H1 (cell line): ENCODE measurements at regions not wholly inside any gene's neighbourhood (a gene's known extent, or its start where the extent isn't known, plus 50 kb on each side); places are given as distances from the start of the nearest gene placed in this dataset.

Source experiments
- CTCF ChIA-PET: fragments of 300-600 bp; sonication (Branson Sonifier 250); formaldehyde crosslinking; loops from one replicate; lab custom pipeline; 2021; ENCODE audit not compliant: partially characterized antibody; lab: Charles Lee
- POLR2A ChIA-PET: fragments of 300-600 bp; sonication (Branson Sonifier 250); formaldehyde crosslinking; loops from one replicate; lab custom pipeline; 2021; ENCODE audit warnings: inconsistent platforms; ENCODE audit not compliant: partially characterized antibody; lab: Charles Lee
- DNase-seq, 2 experiments: peaks; one replicate each; pipeline versions ENCODE4 v3.0.0 to v3.0.0-alpha.2; 2010 to 2022; ENCODE audit warnings: low spot score in 2 of 2, low read depth in 1 of 2, mixed read lengths in 1 of 2
- FAIRE-seq: peaks from 2 replicates; lab custom pipeline; 2011; peaks lifted over from hg19 to GRCh38; lab: Jason Lieb, UNC
- H2AFZ ChIP-seq: 2 replicates; pipeline ENCODE4 v1.8.1; 2012; ENCODE audit warnings: low read length, inconsistent platforms
- H2AK5ac ChIP-seq: 2 replicates; pipeline ENCODE4 v1.6.1; 2013; ENCODE audit warnings: low read depth, low read length
- H2BK120ac ChIP-seq: replicated peaks from 2 replicates; pipeline ENCODE3; 2013; ENCODE audit warnings: low read depth, low read length, inconsistent platforms
- H2BK12ac ChIP-seq: 2 replicates; pipeline ENCODE4 v1.6.1; 2013; ENCODE audit warnings: low read depth, low read length
- H2BK15ac ChIP-seq: 2 replicates; pipeline ENCODE4 v1.6.1; 2013; ENCODE audit warnings: low read length
- H2BK20ac ChIP-seq: 2 replicates; pipeline ENCODE4 v1.6.1; 2013; ENCODE audit warnings: low read length
- H2BK5ac ChIP-seq: 2 replicates; pipeline ENCODE4 v1.6.1; 2013; ENCODE audit warnings: low read depth, low read length
- H3K14ac ChIP-seq: 2 replicates; pipeline ENCODE4 v1.6.1; 2013; ENCODE audit warnings: inconsistent platforms; ENCODE audit not compliant: insufficient read length
- H3K18ac ChIP-seq: 2 replicates; pipeline ENCODE4 v1.6.1; 2013; ENCODE audit warnings: low read length; ENCODE audit errors: extremely low read depth
- H3K23ac ChIP-seq: 2 replicates; pipeline ENCODE4 v1.6.1; 2013; ENCODE audit warnings: inconsistent platforms; ENCODE audit not compliant: insufficient read length
- H3K23me2 ChIP-seq: 2 replicates; pipeline ENCODE4 v1.6.1; 2013; ENCODE audit warnings: low read depth, low read length
- H3K27ac ChIP-seq: 2 replicates; pipeline ENCODE4 v1.6.1; 2011; ENCODE audit warnings: low read depth, low read length, inconsistent platforms
- H3K27me3 ChIP-seq, 4 experiments: replicated peaks in 1 of 4; 1 replicate in 1 of 4; 2 replicates in 3 of 4; pipeline versions ENCODE4 v1.6.1 to v1.8.1; 2011 to 2013; ENCODE audit warnings: low read length in 3 of 4, mild to moderate bottlenecking in 3 of 4, inconsistent platforms in 2 of 4, mixed read lengths in 2 of 4, moderate library complexity in 1 of 4; ENCODE audit not compliant: control insufficient read depth in 3 of 4, insufficient read depth in 3 of 4; ENCODE audit errors: extremely low read depth in 1 of 4
- H3K36me3 ChIP-seq, 4 experiments: 2 replicates each; pipeline versions ENCODE4 v1.6.1 to v1.8.1; 2011 to 2013; ENCODE audit warnings: mild to moderate bottlenecking in 4 of 4, low read length in 3 of 4, moderate library complexity in 2 of 4, control low read depth in 1 of 4, inconsistent platforms in 1 of 4; ENCODE audit not compliant: insufficient read depth in 4 of 4, control insufficient read depth in 2 of 4
- H3K4ac ChIP-seq: replicated peaks from 2 replicates; pipeline ENCODE3; 2013; ENCODE audit warnings: low read length, low read depth, mixed read lengths, inconsistent platforms; ENCODE audit not compliant: insufficient read length
- H3K4me1 ChIP-seq, 4 experiments: replicated peaks in 1 of 4; 1 replicate in 1 of 4; 2 replicates in 3 of 4; pipeline versions ENCODE4 v1.6.1 to v1.8.1; 2011 to 2013; ENCODE audit warnings: low read length in 3 of 4, inconsistent platforms in 2 of 4, mixed read lengths in 1 of 4; ENCODE audit not compliant: insufficient read depth in 4 of 4, control insufficient read depth in 3 of 4
- H3K4me2 ChIP-seq, 2 experiments: 2 replicates each; pipeline versions ENCODE4 v1.6.1 to v1.8.1; 2011 to 2013; ENCODE audit warnings: low read depth in 2 of 2, low read length in 2 of 2, control low read depth in 1 of 2, inconsistent platforms in 1 of 2, mild to moderate bottlenecking in 1 of 2; ENCODE audit not compliant: insufficient read depth in 1 of 2
- H3K4me3 ChIP-seq, 4 experiments: fragments of 200-600, 300-600 bp in 1 of 4; sonication (generic), shearing (Covaris generic), sonication (Bioruptor Twin) in 1 of 4; 2 replicates each; pipeline versions ENCODE4 v1.5.1 to v1.8.1; 2011 to 2016; ENCODE audit warnings: low read length in 4 of 4, low read depth in 3 of 4, control low read depth in 2 of 4, inconsistent platforms in 2 of 4, mild to moderate bottlenecking in 2 of 4, mixed read lengths in 1 of 4, moderate library complexity in 1 of 4; ENCODE audit not compliant: insufficient read depth in 2 of 4; ENCODE audit errors: extremely low read depth in 1 of 4
- H3K56ac ChIP-seq: replicated peaks from 2 replicates; pipeline ENCODE3; 2013; ENCODE audit warnings: low read depth, mild to moderate bottlenecking, mixed read lengths, low read length, inconsistent platforms; ENCODE audit not compliant: insufficient read length
- H3K79me1 ChIP-seq: 2 replicates; pipeline ENCODE4 v1.6.1; 2013; ENCODE audit warnings: low read depth, low read length, control low read depth
- H3K79me2 ChIP-seq, 2 experiments: 2 replicates each; pipeline versions ENCODE4 v1.6.1 to v1.8.1; 2012 to 2013; ENCODE audit warnings: low read length in 2 of 2, mild to moderate bottlenecking in 2 of 2, inconsistent platforms in 1 of 2; ENCODE audit not compliant: insufficient read depth in 2 of 2, control insufficient read depth in 1 of 2
- H3K9ac ChIP-seq, 4 experiments: replicated peaks in 1 of 4; 1 replicate in 1 of 4; 2 replicates in 3 of 4; pipeline versions ENCODE4 v1.6.1 to v1.8.1; 2011 to 2013; ENCODE audit warnings: low read depth in 3 of 4, low read length in 3 of 4, control low read depth in 2 of 4, mild to moderate bottlenecking in 2 of 4, moderate library complexity in 2 of 4, inconsistent platforms in 1 of 4; ENCODE audit errors: extremely low read depth in 1 of 4
- H3K9me3 ChIP-seq, 2 experiments: 2 replicates each; pipeline versions ENCODE4 v1.6.1 to v1.8.1; 2012 to 2013; ENCODE audit warnings: mild to moderate bottlenecking in 2 of 2, moderate library complexity in 2 of 2, control low read depth in 1 of 2, inconsistent platforms in 1 of 2, low read depth in 1 of 2, low read length in 1 of 2, mixed read lengths in 1 of 2; ENCODE audit not compliant: insufficient read depth in 2 of 2
- H4K20me1 ChIP-seq, 2 experiments: replicated peaks in 1 of 2; 2 replicates each; pipeline versions ENCODE3 to v1.8.1; 2011 to 2013; ENCODE audit warnings: inconsistent platforms in 2 of 2, low read length in 2 of 2, mild to moderate bottlenecking in 1 of 2; ENCODE audit not compliant: insufficient read depth in 2 of 2, control insufficient read depth in 1 of 2
- H4K5ac ChIP-seq: 2 replicates; pipeline ENCODE4 v1.6.1; 2013; ENCODE audit warnings: low read length, low read depth, mixed read lengths, inconsistent platforms; ENCODE audit not compliant: insufficient read length
- H4K8ac ChIP-seq: 2 replicates; pipeline ENCODE4 v1.8.0; 2013; ENCODE audit warnings: mild to moderate bottlenecking, moderate library complexity, low read length, inconsistent platforms; ENCODE audit not compliant: insufficient read depth; ENCODE audit errors: extremely low read depth
- H4K91ac ChIP-seq: replicated peaks from 2 replicates; pipeline ENCODE3; 2013; ENCODE audit warnings: low read length, mixed read lengths, inconsistent platforms; ENCODE audit not compliant: insufficient read length
- EP300 ChIP-seq, 2 experiments: IDR thresholded peaks; 1 replicate in 1 of 2; 2 replicates in 1 of 2; pipeline ENCODE4 v1.6.1; 2011 to 2012; ENCODE audit warnings: low read depth in 2 of 2, low read length in 2 of 2, mild to moderate bottlenecking in 2 of 2, borderline replicate concordance in 1 of 2, inconsistent platforms in 1 of 2, moderate library complexity in 1 of 2
- RBBP5 ChIP-seq: IDR thresholded peaks from 2 replicates; pipeline ENCODE4 v1.7.1; 2012; ENCODE audit warnings: low read depth, mild to moderate bottlenecking, inconsistent platforms, low read length, moderate library complexity, borderline replicate concordance
- WGBS, 2 experiments: shearing (Covaris generic) in 1 of 2; methylation state at CpG; one replicate each; pipeline versions ENCODE4 v1.1.6 to v1.1.7; 2013 to 2015; ENCODE audit warnings: low lambda C conversion rate in 2 of 2, mixed read lengths in 2 of 2, inconsistent platforms in 1 of 2, low coverage in 1 of 2, missing lambda C conversion rate in 1 of 2; ENCODE audit not compliant: insufficient replicate concordance in 2 of 2, insufficient coverage in 1 of 2, insufficient read length in 1 of 2; ENCODE audit errors: extremely low coverage in 1 of 2, missing lambda C conversion rate in 1 of 2; 5-methylcytosine and 5-hydroxymethylcytosine counted together

- Histone ChIP-seq H2BK12ac (no peak overlapping the region), H3K79me2 (no peaks in the 10 kb centered on the region), H3K9me3 (no peaks in the 10 kb centered on the region), H3K79me1 (no peaks in the 10 kb centered on the region), H3K4me2 (no peak overlapping the region), H2BK15ac (no peak overlapping the region), H4K20me1 (no peaks in the 10 kb centered on the region), H2AFZ (no peak overlapping the region), H3K18ac (no peak overlapping the region), H3K56ac (no peak overlapping the region), H3K27me3 (no peaks in the 10 kb centered on the region), H3K27ac (no peak overlapping the region), H3K4me3 (no peak overlapping the region), H3K9ac (no peak overlapping the region), H2BK20ac (no peak overlapping the region), H3K4me1 (peaks cover 0 to 2% (median 1%) of the 10 kb centered on the region in 4 experiments; a peak in 2 of 7 replicates), H3K14ac (no peak overlapping the region), H3K23ac (no peak overlapping the region), H4K5ac (no peak overlapping the region), H3K36me3 (no peaks in the 10 kb centered on the region), H4K8ac (no peak overlapping the region), H2BK5ac (no peak overlapping the region), H4K91ac (no peak overlapping the region), H3K4ac (no peak overlapping the region), H3K23me2 (no peaks in the 10 kb centered on the region), H2BK120ac (no peak overlapping the region), H2AK5ac (no peak overlapping the region)
- CTCF ChIA-PET, result no interaction called here
- no peak for DNase-seq
- 100% methylated on average over 1 of the region's 1 CpG; no CpG with 5 or more reads in 1 of the 2 experiments for WGBS, 2 experiments
- FAIRE-seq, result no peak
- POLR2A ChIA-PET, result no interaction called here
- no peak for TF ChIP-seq RBBP5
- no peak for TF ChIP-seq EP300 (IDR thresholded peaks at IDR 0.05; ENCODE audit: borderline replicate concordance in 1 of 2, low read depth in 2 of 2, low read length in 2 of 2)
Measured at GRCh38 chr1:50257029-50257428, 148.3 kb downstream of the ELAVL4 start.
